ENCODE measurements at regions not wholly inside any gene's neighbourhood (a gene's known extent, or its start where the extent isn't known, plus 50 kb on each side); places are given as distances from the start of the nearest gene placed in this dataset.

- TF ChIP-seq ZNF274 (IDR thresholded peaks at IDR 0.05; ENCODE audit: borderline replicate concordance, extremely low read depth, low read length): no peak
Observed at GRCh38 chr7:136533732-136534131, 334.7 kb upstream of the CHRM2 start (continued).

- Histone ChIP-seq H4K91ac (replicated peaks; ENCODE audit: insufficient read length, low read length) (no peak overlapping the region), H3K18ac (ENCODE audit: extremely low read depth, low read length) (no peak overlapping the region), H3K36me3 (ENCODE audit: control insufficient read depth in 2 of 4, insufficient read depth in 4 of 4, low read length in 3 of 4) (no peaks in the 10 kb centered on the region), H3K23me2 (ENCODE audit: low read depth, low read length) (no peaks in the 10 kb centered on the region), H3K27me3 (replicated peaks in 1 of 4; ENCODE audit: control insufficient read depth in 3 of 4, extremely low read depth in 1 of 4, insufficient read depth in 3 of 4, low read length in 3 of 4) (no peaks in the 10 kb centered on the region), H3K9me3 (ENCODE audit: insufficient read depth in 2 of 2, low read depth in 1 of 2, low read length in 1 of 2) (0 out of 4 replicates have a peak, but pooled peaks cover 0 to 2% of the 10 kb centered on the region in 2 experiments), H3K4me3 (ENCODE audit: extremely low read depth in 1 of 4, insufficient read depth in 2 of 4, low read depth in 3 of 4, low read length in 4 of 4) (no peak overlapping the region), H3K14ac (ENCODE audit: insufficient read length) (no peak overlapping the region), H4K8ac (ENCODE audit: extremely low read depth, insufficient read depth, low read length) (no peak overlapping the region), H3K4ac (replicated peaks; ENCODE audit: insufficient read length, low read depth, low read length) (no peak overlapping the region), H4K20me1 (replicated peaks in 1 of 2; ENCODE audit: control insufficient read depth in 1 of 2, insufficient read depth in 2 of 2, low read length in 2 of 2) (no peaks in the 10 kb centered on the region), H4K5ac (ENCODE audit: insufficient read length, low read depth, low read length) (no peak overlapping the region), H2BK20ac (ENCODE audit: low read length) (no peak overlapping the region), H3K23ac (ENCODE audit: insufficient read length) (no peak overlapping the region), H2AK5ac (ENCODE audit: low read depth, low read length) (no peak overlapping the region), H2AFZ (ENCODE audit: low read length) (no peak overlapping the region), H2BK120ac (replicated peaks; ENCODE audit: low read depth, low read length) (no peak overlapping the region), H3K4me1 (replicated peaks in 1 of 4; ENCODE audit: control insufficient read depth in 3 of 4, insufficient read depth in 4 of 4, low read length in 3 of 4) (no peaks in the 10 kb centered on the region), H3K27ac (ENCODE audit: low read depth, low read length) (no peak overlapping the region), H2BK5ac (ENCODE audit: low read depth, low read length) (no peak overlapping the region), H3K79me1 (ENCODE audit: low read depth, low read length) (no peaks in the 10 kb centered on the region), H3K4me2 (ENCODE audit: insufficient read depth in 1 of 2, low read depth in 2 of 2, low read length in 2 of 2) (no peak overlapping the region), H2BK12ac (ENCODE audit: low read depth, low read length) (no peak overlapping the region), H3K79me2 (ENCODE audit: control insufficient read depth in 1 of 2, insufficient read depth in 2 of 2, low read length in 2 of 2) (no peaks in the 10 kb centered on the region), H3K56ac (replicated peaks; ENCODE audit: insufficient read length, low read depth, low read length) (no peak overlapping the region), H3K9ac (replicated peaks in 1 of 4; ENCODE audit: extremely low read depth in 1 of 4, low read depth in 3 of 4, low read length in 3 of 4) (no peak overlapping the region), H2BK15ac (ENCODE audit: low read length) (no peak overlapping the region)
- no peak for DNase-seq (ENCODE audit: low read depth in 1 of 2, low spot score in 2 of 2)
- TF ChIP-seq KDM1A (IDR thresholded peaks at IDR 0.05; ENCODE audit: borderline replicate concordance, low read length) (no peak), CHD2 (IDR thresholded peaks at IDR 0.05; ENCODE audit: low read length) (no peak), NANOG (IDR thresholded peaks at IDR 0.05; ENCODE audit: insufficient read depth, low read depth, low read length, poor library complexity, severe bottlenecking) (no peak), JUND (IDR thresholded peaks at IDR 0.05; ENCODE audit: low read length) (no peak), ASH2L (IDR thresholded peaks at IDR 0.05; ENCODE audit: low read length) (no peak), GABPA (IDR thresholded peaks at IDR 0.05; ENCODE audit: borderline replicate concordance, insufficient read depth, low read length) (no peak), CHD1 (IDR thresholded peaks at IDR 0.05; ENCODE audit: low read depth, low read length) (no peak), SRF (IDR thresholded peaks at IDR 0.05; ENCODE audit: low read depth, low read length) (no peak), MAFK (IDR thresholded peaks at IDR 0.05; ENCODE audit: low read depth, low read length) (no peak), RXRA (IDR thresholded peaks at IDR 0.05; ENCODE audit: insufficient read depth, low read depth, low read length) (no peak)
- FAIRE-seq: no peak
- ChIA-PET CTCF (ENCODE audit: partially characterized antibody) (no interaction called here), POLR2A (ENCODE audit: partially characterized antibody) (no interaction called here)
Observed at GRCh38 chr7:136530831-136531230, 337.6 kb upstream of the CHRM2 start.
